ENCODE measurements at regions not wholly inside any gene's neighbourhood (a gene's known extent, or its start where the extent isn't known, plus 50 kb on each side); places are given as distances from the start of the nearest gene placed in this dataset.
"Not testable (repeated sequence)": the region's sequence is repeated elsewhere in the genome, so short reads cannot be mapped to it uniquely, and the experiment has no call there.

DNA sequence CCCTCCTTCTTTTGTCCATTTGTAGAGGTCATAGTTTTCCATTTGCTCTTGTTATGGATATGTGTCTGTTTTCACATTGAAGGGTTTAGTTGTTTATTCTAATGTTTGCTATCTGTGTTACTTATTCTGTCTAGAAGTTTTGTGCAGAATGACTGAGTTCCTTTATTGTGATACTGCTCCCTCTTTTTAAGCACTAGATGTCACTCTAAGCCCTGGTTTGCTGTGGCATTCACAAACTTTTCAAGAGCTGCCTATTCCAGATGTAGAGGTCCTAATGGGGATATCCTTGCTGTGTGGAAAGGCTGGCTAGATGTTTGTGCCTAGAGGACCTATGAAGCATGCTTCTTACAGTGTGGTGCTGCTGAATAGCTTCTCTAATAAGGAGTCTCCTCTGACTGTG lies 338.6 kb downstream of the SPIN4 start:
- DNase-seq (ENCODE audit: extremely low read depth in 1 of 11, low read depth in 9 of 11, low spot score in 4 of 11): no peak

GRCh38 chrX:63000196-63000595 lies 350.9 kb downstream of the SPIN4 start:
- DNase-seq (ENCODE audit: extremely low read depth in 1 of 11, low read depth in 9 of 11, low spot score in 4 of 11): not testable (repeated sequence)

All from renal cortex interstitium (tissue), 11 donors.